ENCODE measurements at regions not wholly inside any gene's neighbourhood (a gene's known extent, or its start where the extent isn't known, plus 50 kb on each side); places are given as distances from the start of the nearest gene placed in this dataset.

DNA sequence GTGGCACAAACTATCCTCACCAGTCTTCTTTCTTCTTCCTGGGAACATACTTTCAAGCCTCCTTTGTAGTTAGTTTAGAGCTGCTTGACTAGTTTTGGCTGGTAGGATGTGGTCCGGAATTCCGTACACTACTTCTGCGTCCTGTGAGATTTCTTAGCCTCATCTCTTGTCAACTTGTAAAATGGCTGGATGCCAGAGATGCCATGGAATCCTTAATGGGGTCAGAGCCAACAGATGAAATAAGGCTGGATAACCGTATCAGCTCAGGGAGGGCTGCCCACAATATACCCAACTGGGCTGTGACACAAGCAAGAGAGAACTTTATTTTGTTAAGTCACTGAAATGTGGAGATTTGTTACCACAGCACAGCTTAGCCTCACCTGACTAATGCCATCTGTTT is 466.9 kb upstream of the MDFIC2 start:
- Histone ChIP-seq H2AFZ (ENCODE audit: low read depth, low read length) (no peak overlapping the region), H4K20me1 (ENCODE audit: insufficient read depth, low read length) (no peaks in the 10 kb centered on the region), H3K9ac (ENCODE audit: low read depth, low read length) (no peak overlapping the region), H3K9me3 (ENCODE audit: insufficient read depth, low read length, severe bottlenecking) (no peaks in the 10 kb centered on the region), H3K4me3 (ENCODE audit: low read depth in 1 of 2, low read length in 2 of 2) (no peak overlapping the region), H3K4me1 (ENCODE audit: insufficient read depth, low read length) (no peaks in the 10 kb centered on the region), H3K79me2 (ENCODE audit: insufficient read depth, low read length) (no peaks in the 10 kb centered on the region), H3K36me3 (ENCODE audit: insufficient read depth, low read length) (no peaks in the 10 kb centered on the region), H3K27ac (ENCODE audit: low read length) (no peak overlapping the region), H3K27me3 (ENCODE audit: insufficient read depth, low read length, poor library complexity) (no peaks in the 10 kb centered on the region), H3K4me2 (ENCODE audit: insufficient read depth, low read length) (no peak overlapping the region)
- no peak for TF ChIP-seq EZH2 (IDR thresholded peaks at IDR 0.05; ENCODE audit: borderline replicate concordance, low read depth, low read length, severe bottlenecking)
- no peak for TF ChIP-seq CTCF (IDR thresholded peaks at IDR 0.05; ENCODE audit: borderline replicate concordance, extremely low read depth, low read length, poor library complexity, severe bottlenecking)
- DNase-seq (no peak), ATAC-seq (ENCODE audit: insufficient read depth, low read depth) (no peak)

DNA sequence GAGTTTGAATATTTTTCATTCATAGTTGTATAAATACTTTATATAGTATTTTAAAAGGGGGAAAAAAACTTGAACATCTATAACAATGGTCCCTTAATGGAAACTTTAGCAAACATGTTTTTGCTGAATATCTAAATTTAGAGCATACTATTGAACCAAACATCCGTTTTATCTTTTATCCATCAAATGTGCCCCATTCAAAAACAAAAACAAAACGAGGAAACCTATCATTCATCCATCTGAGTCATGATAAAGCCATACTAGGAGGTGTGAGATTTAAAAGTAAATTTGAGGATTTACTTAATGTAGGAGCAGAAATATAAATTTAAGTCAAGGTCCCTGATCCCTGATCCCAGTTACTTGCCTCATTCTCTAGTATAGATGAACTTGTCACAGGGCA is 463.6 kb upstream of the MDFIC2 start:
- ATAC-seq (ENCODE audit: insufficient read depth, low read depth) (no peak), DNase-seq (no peak)
- Histone ChIP-seq H3K27ac (ENCODE audit: low read length) (no peak overlapping the region), H3K4me3 (ENCODE audit: low read depth in 1 of 2, low read length in 2 of 2) (no peak overlapping the region), H3K4me1 (ENCODE audit: insufficient read depth, low read length) (no peaks in the 10 kb centered on the region), H4K20me1 (ENCODE audit: insufficient read depth, low read length) (no peaks in the 10 kb centered on the region), H3K36me3 (ENCODE audit: insufficient read depth, low read length) (no peaks in the 10 kb centered on the region), H3K9ac (ENCODE audit: low read depth, low read length) (no peak overlapping the region), H3K27me3 (ENCODE audit: insufficient read depth, low read length, poor library complexity) (peaks cover 8% of the 10 kb centered on the region), H3K79me2 (ENCODE audit: insufficient read depth, low read length) (no peaks in the 10 kb centered on the region), H2AFZ (ENCODE audit: low read depth, low read length) (no peak overlapping the region), H3K4me2 (ENCODE audit: insufficient read depth, low read length) (no peak overlapping the region), H3K9me3 (ENCODE audit: insufficient read depth, low read length, severe bottlenecking) (no peaks in the 10 kb centered on the region)
- TF ChIP-seq EZH2 (IDR thresholded peaks at IDR 0.05; ENCODE audit: borderline replicate concordance, low read depth, low read length, severe bottlenecking) (no peak), CTCF (IDR thresholded peaks at IDR 0.05; ENCODE audit: borderline replicate concordance, extremely low read depth, low read length, poor library complexity, severe bottlenecking) (no peak)

GRCh38 chr3:70775257-70775656 is 462.8 kb upstream of the MDFIC2 start:
- ATAC-seq (ENCODE audit: insufficient read depth, low read depth) (no peak), DNase-seq (no peak)
- no peak overlapping the region for H3K4me2 ChIP-seq (ENCODE audit: insufficient read depth, low read length)
- TF ChIP-seq EZH2 (IDR thresholded peaks at IDR 0.05; ENCODE audit: borderline replicate concordance, low read depth, low read length, severe bottlenecking) (no peak), CTCF (IDR thresholded peaks at IDR 0.05; ENCODE audit: borderline replicate concordance, extremely low read depth, low read length, poor library complexity, severe bottlenecking) (no peak)
- no peak overlapping the region for H3K9ac ChIP-seq (ENCODE audit: low read depth, low read length)
- no peak overlapping the region for H3K27ac ChIP-seq (ENCODE audit: low read length)
- no peak overlapping the region for H3K4me3 ChIP-seq (ENCODE audit: low read depth in 1 of 2, low read length in 2 of 2)
- peaks cover 11% of the 10 kb centered on the region for H3K27me3 ChIP-seq (ENCODE audit: insufficient read depth, low read length, poor library complexity)
- H4K20me1 ChIP-seq (ENCODE audit: insufficient read depth, low read length), result no peaks in the 10 kb centered on the region
- H3K9me3 ChIP-seq (ENCODE audit: insufficient read depth, low read length, severe bottlenecking), result no peaks in the 10 kb centered on the region
- no peaks in the 10 kb centered on the region for H3K36me3 ChIP-seq (ENCODE audit: insufficient read depth, low read length)
- H3K4me1 ChIP-seq (ENCODE audit: insufficient read depth, low read length), result no peaks in the 10 kb centered on the region
- no peaks in the 10 kb centered on the region for H3K79me2 ChIP-seq (ENCODE audit: insufficient read depth, low read length)
- H2AFZ ChIP-seq (ENCODE audit: low read depth, low read length), result no peak overlapping the region

- H3K27me3 ChIP-seq (ENCODE audit: insufficient read depth, low read length, poor library complexity), result peaks cover 11% of the 10 kb centered on the region
- no peak overlapping the region for H3K9ac ChIP-seq (ENCODE audit: low read depth, low read length)
- no peak overlapping the region for H3K4me2 ChIP-seq (ENCODE audit: insufficient read depth, low read length)
- H3K9me3 ChIP-seq (ENCODE audit: insufficient read depth, low read length, severe bottlenecking), result no peaks in the 10 kb centered on the region
- H2AFZ ChIP-seq (ENCODE audit: low read depth, low read length), result no peak overlapping the region
- no peak for TF ChIP-seq CTCF (IDR thresholded peaks at IDR 0.05; ENCODE audit: borderline replicate concordance, extremely low read depth, low read length, poor library complexity, severe bottlenecking)
- H3K4me3 ChIP-seq (ENCODE audit: low read depth in 1 of 2, low read length in 2 of 2), result no peak overlapping the region
- H3K27ac ChIP-seq (ENCODE audit: low read length), result no peak overlapping the region
- H3K79me2 ChIP-seq (ENCODE audit: insufficient read depth, low read length), result no peaks in the 10 kb centered on the region
- no peaks in the 10 kb centered on the region for H3K36me3 ChIP-seq (ENCODE audit: insufficient read depth, low read length)
- ATAC-seq (ENCODE audit: insufficient read depth, low read depth) (no peak), DNase-seq (no peak)
- no peaks in the 10 kb centered on the region for H4K20me1 ChIP-seq (ENCODE audit: insufficient read depth, low read length)
- H3K4me1 ChIP-seq (ENCODE audit: insufficient read depth, low read length), result no peaks in the 10 kb centered on the region
Observed at GRCh38 chr3:70774641-70775040, 462.2 kb upstream of the MDFIC2 start.
